Right ventricle myocardium inferior (tissue), 1 donor: ENCODE measurements at regions not wholly inside any gene's neighbourhood (a gene's known extent, or its start where the extent isn't known, plus 50 kb on each side); places are given as distances from the start of the nearest gene placed in this dataset.
"Not testable (repeated sequence)": the region's sequence is repeated elsewhere in the genome, so short reads cannot be mapped to it uniquely, and the experiment has no call there.

Experiments
- ATAC-seq: fragments of 200-7000 bp; cut with Tn5 transposase; one replicate; pipeline ENCODE4 v1.9.1; 2020; ENCODE audit warnings: mild to moderate bottlenecking, moderate library complexity
- DNase-seq: peaks from one replicate; pipeline ENCODE4 v3.0.0; 2021; ENCODE audit errors: missing footprints
- intact Hi-C: fragments of 100-400 bp; cut with DNase I; formaldehyde crosslinking; loops from one replicate; pipeline ENCODE4 v1.11.0; 2022
- donor health status: DM: no; HTN: yes; CAD: no; lungs with severe emphysema.

GRCh38 chr13:60689571-60689970, 292.6 kb downstream of the TDRD3 start:
- no peak for ATAC-seq
- intact Hi-C loops = no loop called here

DNA sequence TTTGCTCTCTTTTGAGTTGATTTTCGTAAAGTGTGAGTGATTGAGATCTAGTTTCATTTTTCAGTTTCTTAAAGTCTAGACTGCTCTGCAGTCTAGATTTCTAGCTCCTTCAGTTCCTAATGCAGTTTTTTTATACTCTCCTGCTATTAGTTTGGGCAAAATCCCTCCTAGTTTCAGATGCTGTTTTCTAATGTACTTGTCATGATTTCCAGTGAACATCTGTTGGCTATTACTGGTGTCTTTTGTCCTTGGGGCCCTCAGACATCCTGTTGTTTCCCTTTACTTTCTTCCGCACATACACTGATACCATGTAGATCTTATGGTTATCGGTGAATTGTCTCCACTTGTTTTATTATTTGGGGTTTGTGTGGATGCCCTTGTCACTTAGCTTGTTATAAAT, 292.1 kb downstream of the TDRD3 start:
- DNase-seq (no peak), ATAC-seq (no peak)
- intact Hi-C loops = no loop called here

More at GRCh38 chr13:60689571-60689970, 292.6 kb downstream of the TDRD3 start:
- no peak for DNase-seq

GRCh38 chr13:60679928-60680694, 283.1 kb downstream of the TDRD3 start:
- DNase-seq = no peak
- intact Hi-C loops = no loop called here
- ATAC-seq = no peak

DNA sequence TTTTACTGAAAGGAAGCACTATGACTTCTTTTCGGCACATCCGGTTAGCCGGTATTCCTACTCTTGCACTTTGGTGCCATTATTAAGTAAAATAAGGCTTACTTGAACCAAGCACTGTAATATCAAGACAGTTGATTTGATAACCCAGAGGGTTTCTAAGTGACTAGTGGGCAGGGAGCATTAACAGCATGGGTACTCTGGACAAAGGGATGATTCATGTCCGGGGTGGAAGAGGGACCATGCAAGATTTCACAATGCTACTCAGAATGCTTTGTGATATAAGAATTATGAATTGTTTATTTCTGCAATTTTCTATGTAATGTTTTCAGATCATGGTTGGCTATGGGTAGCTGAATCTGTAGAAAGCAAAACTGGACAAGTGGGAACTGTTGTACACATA, 282.1 kb downstream of the TDRD3 start:
- no peak for ATAC-seq
- intact Hi-C loops = no loop called here

GRCh38 chr13:60671386-60671785, 274.4 kb downstream of the TDRD3 start:
- ATAC-seq (no peak), DNase-seq (no peak)
- intact Hi-C loops = no loop called here

More for the DNA sequence above, 282.1 kb downstream of the TDRD3 start:
- no peak for DNase-seq

GRCh38 chr13:60663788-60664187, 266.8 kb downstream of the TDRD3 start:
- no peak for DNase-seq
- intact Hi-C loops = no loop called here
- no peak for ATAC-seq

DNA sequence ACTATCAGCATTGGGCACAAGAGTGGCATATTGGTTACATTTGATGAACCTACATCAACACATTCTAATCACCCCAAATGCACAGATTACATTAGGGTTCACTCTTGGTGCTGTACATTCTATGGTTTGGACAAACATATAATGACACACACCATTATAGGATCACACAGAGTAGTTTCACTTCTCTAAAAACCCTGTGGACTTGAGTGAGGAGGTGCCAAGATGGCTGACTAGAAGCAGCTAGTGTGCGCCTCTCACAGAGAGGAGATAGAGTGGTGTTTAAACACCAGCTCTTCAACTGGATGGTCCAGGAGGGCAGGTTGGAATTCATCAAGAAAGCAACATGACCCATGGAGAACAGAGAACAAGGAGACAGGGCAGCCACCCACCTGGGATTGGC, 265.6 kb downstream of the TDRD3 start:
- intact Hi-C loops = no loop called here
- ATAC-seq (no peak), DNase-seq (no peak)

- no peak for DNase-seq
- ATAC-seq = no peak
- intact Hi-C loops = no loop called here
Measured at GRCh38 chr13:60661521-60661920, 264.5 kb downstream of the TDRD3 start.

GRCh38 chr13:60657586-60657985, 260.6 kb downstream of the TDRD3 start:
- ATAC-seq, intact Hi-C loops, DNase-seq: not testable (repeated sequence)

GRCh38 chr13:60655256-60655655, 258.2 kb downstream of the TDRD3 start:
- intact Hi-C loops = no loop called here
- DNase-seq (no peak), ATAC-seq (no peak)

- peak; percentile 79 for ATAC-seq
- peak; percentile 69 for DNase-seq
- intact Hi-C loops = loop anchor here (5.0 kb wide), 1 partner anchor 608 kb away; no protein-coding TSS in a partner anchor
Measured at GRCh38 chr13:60654415-60654814, 257.4 kb downstream of the TDRD3 start.

DNA sequence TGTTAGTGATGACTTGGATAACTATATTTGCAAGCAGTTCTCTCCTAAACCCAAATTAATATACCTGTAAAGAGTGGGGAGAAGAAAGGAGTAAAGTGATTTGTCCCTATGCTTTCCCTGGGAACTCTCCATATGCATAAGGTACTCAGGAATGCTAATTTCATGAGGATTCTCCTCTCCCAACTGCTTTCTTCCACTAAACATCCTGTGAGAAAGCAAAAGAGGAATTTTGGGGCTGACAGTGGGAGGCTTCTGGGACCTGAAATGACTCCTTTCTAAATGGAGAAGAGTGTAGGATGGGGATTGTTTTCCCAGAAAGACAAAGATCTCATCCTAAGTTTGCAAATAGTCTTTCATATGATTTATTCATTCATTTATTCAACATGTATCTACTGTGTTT, 250.5 kb downstream of the TDRD3 start:
- DNase-seq = no peak
- intact Hi-C loops = no loop called here
- ATAC-seq = no peak

DNA sequence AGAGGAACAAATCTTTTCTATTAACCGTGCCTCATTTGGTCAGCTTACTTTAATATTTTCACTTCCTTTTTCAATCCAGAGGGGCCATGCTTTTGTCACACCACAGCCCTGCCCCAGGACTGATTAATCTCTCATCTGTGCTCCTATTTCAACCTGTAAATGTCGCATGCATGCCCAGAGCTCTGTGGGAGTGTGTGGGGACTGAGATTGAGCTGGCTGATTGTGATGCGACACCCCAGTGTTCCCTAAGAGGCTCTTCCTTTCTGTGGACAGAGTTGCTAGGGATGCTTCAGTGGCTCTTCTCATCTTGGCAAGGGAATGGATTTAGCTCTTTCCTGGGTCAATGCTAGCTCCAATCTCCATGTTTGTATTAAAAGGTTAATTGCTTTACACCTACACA, 249.6 kb downstream of the TDRD3 start:
- intact Hi-C loops = no loop called here
- DNase-seq (no peak), ATAC-seq (no peak)

- intact Hi-C loops = no loop called here
- ATAC-seq (no peak), DNase-seq (no peak)
Measured at GRCh38 chr13:60645676-60646075, 248.7 kb downstream of the TDRD3 start.

DNA sequence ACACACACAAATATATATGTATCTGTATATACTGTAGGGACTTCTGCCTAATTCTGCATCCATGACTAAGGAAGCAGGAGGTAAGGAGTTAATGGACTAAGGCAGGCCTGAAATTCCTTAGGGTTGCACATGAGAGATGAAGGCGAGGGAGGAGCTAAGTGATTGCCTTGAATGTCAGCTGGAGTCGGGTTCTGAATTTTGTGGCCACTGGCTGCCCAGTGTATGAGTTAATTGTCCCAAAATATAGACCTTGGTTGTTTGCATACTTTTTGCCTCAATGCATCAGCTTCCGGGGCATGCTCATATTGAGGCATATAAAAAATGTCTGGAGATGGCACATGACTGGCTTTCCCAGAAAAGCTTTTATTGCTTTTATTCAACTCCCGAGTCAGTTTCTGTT, 245.5 kb downstream of the TDRD3 start:
- intact Hi-C loops = no loop called here
- DNase-seq (no peak), ATAC-seq (no peak)

GRCh38 chr13:60629158-60629557, 232.1 kb downstream of the TDRD3 start:
- intact Hi-C loops = no loop called here
- ATAC-seq (no peak), DNase-seq (no peak)

GRCh38 chr13:60627071-60627686, 230.2 kb downstream of the TDRD3 start:
- no peak for DNase-seq
- peak; percentile 52 for ATAC-seq
- intact Hi-C loops = no loop called here
